Neuron (in vitro differentiated cells): ENCODE measurements at regions not wholly inside any gene's neighbourhood (a gene's known extent, or its start where the extent isn't known, plus 50 kb on each side); places are given as distances from the start of the nearest gene placed in this dataset.

Experiments used
- H2AFZ ChIP-seq: one replicate; pipeline ENCODE4 v1.6.1; 2013; ENCODE audit warnings: low read depth, mild to moderate bottlenecking, inconsistent platforms, low read length, moderate library complexity
- H3K27me3 ChIP-seq: one replicate; pipeline ENCODE4 v1.6.1; 2013; ENCODE audit warnings: low read length; ENCODE audit not compliant: insufficient read depth
- H3K36me3 ChIP-seq: one replicate; pipeline ENCODE4 v1.6.1; 2013; ENCODE audit warnings: low read length; ENCODE audit not compliant: insufficient read depth
- H3K4me1 ChIP-seq: one replicate; pipeline ENCODE4 v1.6.1; 2013; ENCODE audit warnings: low read length; ENCODE audit not compliant: insufficient read depth
- H3K4me3 ChIP-seq: 2 replicates; pipeline ENCODE4 v1.5.1; 2013; ENCODE audit warnings: mild to moderate bottlenecking, low read length, moderate library complexity
- H3K9me3 ChIP-seq: one replicate; pipeline ENCODE4 v1.6.1; 2013; ENCODE audit warnings: low read length

GRCh38 chr5:32842813-32843530 lies 131.9 kb downstream of the NPR3 start:
- H3K36me3 ChIP-seq: no peaks in the 10 kb centered on the region
- no peaks in the 10 kb centered on the region for H3K4me1 ChIP-seq
- no peak overlapping the region for H3K4me3 ChIP-seq
- H2AFZ ChIP-seq: no peak overlapping the region
- no peaks in the 10 kb centered on the region for H3K27me3 ChIP-seq
- no peaks in the 10 kb centered on the region for H3K9me3 ChIP-seq

- H3K9me3 ChIP-seq: no peaks in the 10 kb centered on the region
- no peaks in the 10 kb centered on the region for H3K4me1 ChIP-seq
- H3K27me3 ChIP-seq: no peaks in the 10 kb centered on the region
- no peak overlapping the region for H3K4me3 ChIP-seq
- no peak overlapping the region for H2AFZ ChIP-seq
- H3K36me3 ChIP-seq: no peaks in the 10 kb centered on the region
Measured at GRCh38 chr5:32843531-32843895, 132.4 kb downstream of the NPR3 start.

- H3K36me3 ChIP-seq: no peaks in the 10 kb centered on the region
- no peak overlapping the region for H2AFZ ChIP-seq
- H3K27me3 ChIP-seq: no peaks in the 10 kb centered on the region
- no peaks in the 10 kb centered on the region for H3K9me3 ChIP-seq
- no peak overlapping the region for H3K4me3 ChIP-seq
- H3K4me1 ChIP-seq: no peaks in the 10 kb centered on the region
Measured at GRCh38 chr5:32845171-32845570, 134.1 kb downstream of the NPR3 start.

GRCh38 chr5:32848120-32848519 lies 137.0 kb downstream of the NPR3 start:
- H3K4me3 ChIP-seq: no peak overlapping the region
- H3K9me3 ChIP-seq: no peaks in the 10 kb centered on the region
- no peak overlapping the region for H2AFZ ChIP-seq
- H3K36me3 ChIP-seq: no peaks in the 10 kb centered on the region
- H3K27me3 ChIP-seq: no peaks in the 10 kb centered on the region
- peaks cover 10% of the 10 kb centered on the region for H3K4me1 ChIP-seq

GRCh38 chr5:32848681-32849080 lies 137.6 kb downstream of the NPR3 start:
- Histone ChIP-seq H3K36me3 (no peaks in the 10 kb centered on the region), H3K4me1 (peaks cover 10% of the 10 kb centered on the region), H3K27me3 (no peaks in the 10 kb centered on the region), H3K9me3 (no peaks in the 10 kb centered on the region), H2AFZ (no peak overlapping the region), H3K4me3 (no peak overlapping the region)

GRCh38 chr5:32850817-32851496 lies 139.8 kb downstream of the NPR3 start:
- H3K4me3 ChIP-seq: no peak overlapping the region
- no peaks in the 10 kb centered on the region for H3K9me3 ChIP-seq

GRCh38 chr5:32851559-32852173 lies 140.5 kb downstream of the NPR3 start:
- Histone ChIP-seq H3K4me3 (no peak overlapping the region), H3K4me1 (peaks cover 10% of the 10 kb centered on the region), H3K27me3 (no peaks in the 10 kb centered on the region), H3K9me3 (no peaks in the 10 kb centered on the region), H3K36me3 (no peaks in the 10 kb centered on the region), H2AFZ (no peak overlapping the region)

More at GRCh38 chr5:32850817-32851496, 139.8 kb downstream of the NPR3 start:
- Histone ChIP-seq H3K4me1 (peaks cover 10% of the 10 kb centered on the region), H3K36me3 (no peaks in the 10 kb centered on the region), H3K27me3 (no peaks in the 10 kb centered on the region), H2AFZ (no peak overlapping the region)

- H3K9me3 ChIP-seq: no peaks in the 10 kb centered on the region
- H3K36me3 ChIP-seq: no peaks in the 10 kb centered on the region
- peaks cover 10% of the 10 kb centered on the region for H3K4me1 ChIP-seq
- no peak overlapping the region for H2AFZ ChIP-seq
- H3K4me3 ChIP-seq: no peak overlapping the region
- no peaks in the 10 kb centered on the region for H3K27me3 ChIP-seq
Measured at GRCh38 chr5:32852535-32852934, 141.4 kb downstream of the NPR3 start.

- Histone ChIP-seq H3K36me3 (no peaks in the 10 kb centered on the region), H3K4me3 (no peak overlapping the region), H3K4me1 (peaks cover 10% of the 10 kb centered on the region), H2AFZ (no peak overlapping the region), H3K27me3 (no peaks in the 10 kb centered on the region), H3K9me3 (no peaks in the 10 kb centered on the region)
Measured at GRCh38 chr5:32852976-32853375, 141.9 kb downstream of the NPR3 start.

GRCh38 chr5:32854473-32854872 lies 143.4 kb downstream of the NPR3 start:
- Histone ChIP-seq H3K4me3 (no peak overlapping the region), H3K27me3 (no peaks in the 10 kb centered on the region)

GRCh38 chr5:32859211-32859641 lies 148.1 kb downstream of the NPR3 start:
- H3K9me3 ChIP-seq: peaks cover 2% of the 10 kb centered on the region
- H2AFZ ChIP-seq: no peak overlapping the region
- no peaks in the 10 kb centered on the region for H3K36me3 ChIP-seq
- H3K4me3 ChIP-seq: no peak overlapping the region
- no peaks in the 10 kb centered on the region for H3K27me3 ChIP-seq
- H3K4me1 ChIP-seq: no peaks in the 10 kb centered on the region

More at GRCh38 chr5:32854473-32854872, 143.4 kb downstream of the NPR3 start:
- Histone ChIP-seq H3K9me3 (peaks cover 2% of the 10 kb centered on the region), H3K36me3 (no peaks in the 10 kb centered on the region), H2AFZ (no peak overlapping the region), H3K4me1 (peaks cover 10% of the 10 kb centered on the region)

GRCh38 chr5:32865475-32865874 lies 154.4 kb downstream of the NPR3 start:
- no peak overlapping the region for H3K4me3 ChIP-seq
- no peaks in the 10 kb centered on the region for H3K4me1 ChIP-seq
- no peak overlapping the region for H2AFZ ChIP-seq
- no peaks in the 10 kb centered on the region for H3K36me3 ChIP-seq
- no peaks in the 10 kb centered on the region for H3K9me3 ChIP-seq
- no peaks in the 10 kb centered on the region for H3K27me3 ChIP-seq

GRCh38 chr5:32866138-32866537 lies 155.0 kb downstream of the NPR3 start:
- H2AFZ ChIP-seq: no peak overlapping the region
- H3K27me3 ChIP-seq: no peaks in the 10 kb centered on the region
- no peak overlapping the region for H3K4me3 ChIP-seq
- H3K4me1 ChIP-seq: no peaks in the 10 kb centered on the region
- H3K36me3 ChIP-seq: no peaks in the 10 kb centered on the region
- H3K9me3 ChIP-seq: no peaks in the 10 kb centered on the region
